Endodermal cell (in vitro differentiated cells): ENCODE measurements at regions not wholly inside any gene's neighbourhood (a gene's known extent, or its start where the extent isn't known, plus 50 kb on each side); places are given as distances from the start of the nearest gene placed in this dataset.
"Not testable (repeated sequence)": the region's sequence is repeated elsewhere in the genome, so short reads cannot be mapped to it uniquely, and the experiment has no call there.

Experiments used
- DNase-seq: peaks from one replicate; pipeline ENCODE4 v3.0.0-alpha.2; 2017
- H3K27ac ChIP-seq: 2 replicates; pipeline ENCODE4 v1.5.1; 2013; ENCODE audit warnings: mild to moderate bottlenecking, low read depth, low read length, moderate library complexity
- H3K27me3 ChIP-seq: 2 replicates; pipeline ENCODE4 v1.6.1; 2013; ENCODE audit warnings: mild to moderate bottlenecking, low read length, moderate library complexity; ENCODE audit not compliant: insufficient read depth, control insufficient read depth, poor library complexity, severe bottlenecking
- H3K36me3 ChIP-seq: 2 replicates; pipeline ENCODE4 v1.7.0; 2013; ENCODE audit warnings: mild to moderate bottlenecking, low read length, moderate library complexity; ENCODE audit not compliant: control insufficient read depth, insufficient read depth
- H3K4me1 ChIP-seq: one replicate; pipeline ENCODE4 v1.7.0; 2013; ENCODE audit warnings: low read length; ENCODE audit not compliant: control insufficient read depth, insufficient read depth
- H3K4me3 ChIP-seq: 2 replicates; pipeline ENCODE4 v1.5.1; 2013; ENCODE audit warnings: mild to moderate bottlenecking, low read length, moderate library complexity
- H3K9ac ChIP-seq: 2 replicates; pipeline ENCODE4 v1.6.1; 2013; ENCODE audit warnings: mild to moderate bottlenecking, low read length, moderate library complexity; ENCODE audit not compliant: poor library complexity, severe bottlenecking; ENCODE audit errors: extremely low read depth
- H3K9me3 ChIP-seq: 2 replicates; pipeline ENCODE4 v1.6.1; 2013; ENCODE audit warnings: mild to moderate bottlenecking, low read length, moderate library complexity; ENCODE audit not compliant: control insufficient read depth
- H3K27ac Mint-ChIP-seq: 2 replicates; pipeline ENCODE4 v1.8.0; 2020; ENCODE audit warnings: mixed read lengths
- H3K27me3 Mint-ChIP-seq: 2 replicates; pipeline ENCODE4 v1.8.0; 2021; ENCODE audit warnings: mild to moderate bottlenecking, mixed read lengths; ENCODE audit not compliant: insufficient read depth
- H3K36me3 Mint-ChIP-seq: 2 replicates; pipeline ENCODE4 v1.8.0; 2020; ENCODE audit warnings: low read depth, mixed read lengths
- H3K4me1 Mint-ChIP-seq: 2 replicates; pipeline ENCODE4 v1.8.0; 2020; ENCODE audit warnings: mixed read lengths
- H3K4me3 Mint-ChIP-seq: 2 replicates; pipeline ENCODE4 v1.8.0; 2020; ENCODE audit warnings: mild to moderate bottlenecking, moderate library complexity, mixed read lengths
- H3K9me3 Mint-ChIP-seq: 2 replicates; pipeline ENCODE4 v1.8.0; 2020; ENCODE audit warnings: mild to moderate bottlenecking, mixed read lengths
- WGBS, 2 experiments: methylation state at CpG; one replicate each; pipeline versions ENCODE4 v1.1.5 to v1.1.7; 2013; ENCODE audit warnings: missing lambda C conversion rate in 2 of 2, mixed read lengths in 1 of 2; ENCODE audit not compliant: insufficient coverage in 1 of 2, insufficient read length in 1 of 2; 5-methylcytosine and 5-hydroxymethylcytosine counted together
- TF ChIP-seq, protein P1 (sequence below): fragments of 200-600 bp; sonication (generic); conservative IDR thresholded peaks from 2 replicates; pipeline ENCODE4 v1.5.0; 2021; ENCODE audit warnings: antibody characterized with exemption, mild to moderate bottlenecking

DNA sequence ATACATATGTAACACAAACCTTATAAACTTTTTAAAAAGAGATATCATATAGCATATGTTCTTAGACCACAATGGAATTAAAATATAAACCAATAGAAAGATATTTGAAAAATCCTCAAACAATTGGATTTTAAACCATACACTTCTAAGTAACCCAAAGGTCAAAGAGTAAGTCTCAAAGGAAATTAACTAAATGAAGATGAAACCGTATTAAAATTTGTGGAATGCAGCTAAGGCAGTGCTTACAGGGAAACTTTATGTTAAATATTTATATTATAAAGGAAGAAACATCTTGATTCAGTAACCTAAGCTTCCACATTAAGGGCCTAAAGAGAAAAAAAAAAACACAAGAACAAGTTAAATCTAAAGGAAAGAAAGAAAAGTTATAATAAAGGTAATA lies 966.1 kb downstream of the SLC4A3 start:
- no peaks in the 10 kb centered on the region for H3K4me1 ChIP-seq
- Mint-ChIP-seq H3K9me3 (no peaks in the 10 kb centered on the region), H3K27me3 (no peaks in the 10 kb centered on the region), H3K27ac (no peak overlapping the region), H3K4me3 (no peak overlapping the region), H3K4me1 (no peaks in the 10 kb centered on the region), H3K36me3 (no peaks in the 10 kb centered on the region)
- 100% methylated on average over 1 of the region's 1 CpG; no CpG with 5 or more reads in 1 of the 2 experiments for WGBS, 2 experiments
- no peak for DNase-seq
- no peaks in the 10 kb centered on the region for H3K9me3 ChIP-seq
- H3K27ac ChIP-seq = no peak overlapping the region
- no peaks in the 10 kb centered on the region for H3K27me3 ChIP-seq
- TF ChIP-seq, protein P1, sequence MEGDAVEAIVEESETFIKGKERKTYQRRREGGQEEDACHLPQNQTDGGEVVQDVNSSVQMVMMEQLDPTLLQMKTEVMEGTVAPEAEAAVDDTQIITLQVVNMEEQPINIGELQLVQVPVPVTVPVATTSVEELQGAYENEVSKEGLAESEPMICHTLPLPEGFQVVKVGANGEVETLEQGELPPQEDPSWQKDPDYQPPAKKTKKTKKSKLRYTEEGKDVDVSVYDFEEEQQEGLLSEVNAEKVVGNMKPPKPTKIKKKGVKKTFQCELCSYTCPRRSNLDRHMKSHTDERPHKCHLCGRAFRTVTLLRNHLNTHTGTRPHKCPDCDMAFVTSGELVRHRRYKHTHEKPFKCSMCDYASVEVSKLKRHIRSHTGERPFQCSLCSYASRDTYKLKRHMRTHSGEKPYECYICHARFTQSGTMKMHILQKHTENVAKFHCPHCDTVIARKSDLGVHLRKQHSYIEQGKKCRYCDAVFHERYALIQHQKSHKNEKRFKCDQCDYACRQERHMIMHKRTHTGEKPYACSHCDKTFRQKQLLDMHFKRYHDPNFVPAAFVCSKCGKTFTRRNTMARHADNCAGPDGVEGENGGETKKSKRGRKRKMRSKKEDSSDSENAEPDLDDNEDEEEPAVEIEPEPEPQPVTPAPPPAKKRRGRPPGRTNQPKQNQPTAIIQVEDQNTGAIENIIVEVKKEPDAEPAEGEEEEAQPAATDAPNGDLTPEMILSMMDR = no peak
- no peak overlapping the region for H3K4me3 ChIP-seq
- H3K9ac ChIP-seq = no peak overlapping the region
- H3K36me3 ChIP-seq = no peaks in the 10 kb centered on the region

DNA sequence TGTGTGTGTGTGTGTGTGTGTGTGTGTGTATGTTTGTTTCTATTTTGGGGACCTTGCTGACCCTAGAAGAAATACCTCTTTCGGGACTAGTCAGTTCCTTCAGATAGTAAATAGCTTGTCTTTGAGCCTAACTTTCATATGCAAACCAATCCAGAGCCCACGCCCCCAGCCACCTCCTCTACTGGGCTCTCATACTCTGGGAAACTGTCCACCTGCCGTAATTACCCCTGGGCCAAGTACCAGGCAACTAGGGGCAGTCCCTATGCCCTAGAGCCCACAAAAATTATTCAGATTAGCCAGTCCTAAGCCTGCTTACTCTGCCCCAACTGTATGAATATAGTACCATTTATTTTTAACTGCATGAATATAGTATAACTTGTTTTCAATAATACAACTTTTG lies 970.4 kb downstream of the EPHA4 start:
- 71% methylated on average over 3 of the region's 3 CpGs; no CpG with 5 or more reads in 1 of the 2 experiments for WGBS, 2 experiments
- no peak for DNase-seq
- no peaks in the 10 kb centered on the region for H3K9me3 Mint-ChIP-seq

DNA sequence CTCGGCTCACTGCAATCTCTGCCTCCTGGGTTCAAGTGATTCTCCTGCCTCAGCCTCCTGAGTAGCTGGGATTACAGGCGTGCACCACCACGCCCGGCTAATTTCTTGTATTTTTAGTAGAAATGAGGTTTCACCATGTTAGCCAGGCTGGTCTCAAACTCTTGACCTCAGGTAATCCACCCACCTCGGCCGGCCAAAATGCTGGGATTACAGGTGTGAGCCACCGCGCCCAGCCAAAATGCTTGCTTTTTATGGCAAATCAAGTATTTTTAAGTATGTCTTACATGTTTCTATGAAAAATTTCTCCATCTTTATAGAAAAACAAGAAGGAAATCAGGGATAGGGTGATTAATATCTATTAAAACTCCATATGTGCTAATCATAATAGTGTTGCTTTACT lies 959.1 kb downstream of the EPHA4 start:
- WGBS, 2 experiments = 92 to 96% methylated on average over 2 to 8 of the region's 8 CpGs
- not testable (repeated sequence) for DNase-seq, H3K27me3 ChIP-seq, H3K27me3 Mint-ChIP-seq, H3K9ac ChIP-seq, H3K4me1 Mint-ChIP-seq, H3K27ac Mint-ChIP-seq, H3K36me3 ChIP-seq, H3K9me3 Mint-ChIP-seq, H3K4me1 ChIP-seq, H3K36me3 Mint-ChIP-seq, H3K4me3 Mint-ChIP-seq, H3K4me3 ChIP-seq, H3K9me3 ChIP-seq, H3K27ac ChIP-seq

More for the DNA sequence above, 970.4 kb downstream of the EPHA4 start:
- H3K27me3 Mint-ChIP-seq = no peaks in the 10 kb centered on the region
- H3K4me3 Mint-ChIP-seq = no peak overlapping the region
- no peaks in the 10 kb centered on the region for H3K27me3 ChIP-seq
- no peak overlapping the region for H3K9ac ChIP-seq
- TF ChIP-seq, protein P1 = no peak
- H3K27ac ChIP-seq = no peak overlapping the region
- no peaks in the 10 kb centered on the region for H3K36me3 ChIP-seq
- no peaks in the 10 kb centered on the region for H3K36me3 Mint-ChIP-seq
- no peak overlapping the region for H3K27ac Mint-ChIP-seq
- H3K4me3 ChIP-seq = no peak overlapping the region
- no peaks in the 10 kb centered on the region for H3K4me1 ChIP-seq
- H3K9me3 ChIP-seq = no peaks in the 10 kb centered on the region
- H3K4me1 Mint-ChIP-seq = no peaks in the 10 kb centered on the region

DNA sequence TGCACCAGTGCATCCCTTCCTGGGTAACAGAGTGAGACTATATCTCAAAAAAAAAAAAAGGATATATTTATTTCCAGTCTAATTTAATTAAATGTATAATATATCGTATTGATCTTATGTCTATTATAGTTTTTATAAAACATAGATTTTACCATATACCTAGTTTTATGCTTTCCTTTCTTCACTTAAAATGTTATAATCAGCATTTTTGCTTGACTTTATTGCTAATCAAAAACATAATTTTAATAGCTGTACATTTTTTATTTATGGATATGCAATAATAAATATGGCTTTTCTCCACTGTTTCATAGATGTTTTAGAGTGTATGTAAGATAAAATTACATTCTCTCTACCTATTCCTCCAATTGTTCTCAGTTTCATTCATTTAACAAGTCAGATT lies 958.0 kb downstream of the EPHA4 start:
- Histone ChIP-seq H3K4me3 (no peak overlapping the region), H3K27ac (no peak overlapping the region), H3K9ac (no peak overlapping the region), H3K4me1 (no peaks in the 10 kb centered on the region), H3K27me3 (no peaks in the 10 kb centered on the region), H3K9me3 (no peaks in the 10 kb centered on the region), H3K36me3 (no peaks in the 10 kb centered on the region)
- Mint-ChIP-seq H3K4me3 (no peak overlapping the region), H3K27ac (no peak overlapping the region), H3K4me1 (no peaks in the 10 kb centered on the region), H3K9me3 (no peaks in the 10 kb centered on the region), H3K36me3 (no peaks in the 10 kb centered on the region), H3K27me3 (no peaks in the 10 kb centered on the region)
- DNase-seq = no peak
- no CpG with 5 or more reads among the region's 1 CpG for WGBS, 2 experiments
- TF ChIP-seq, protein P1 = no peak
